A673 (cell line): ENCODE measurements at regions not wholly inside any gene's neighbourhood (a gene's known extent, or its start where the extent isn't known, plus 50 kb on each side); places are given as distances from the start of the nearest gene placed in this dataset.

ENCODE experiments used
- CTCF ChIP-seq: fragments of 300-800, 200-600 bp; sonication (generic); conservative IDR thresholded peaks from 2 replicates; pipeline ENCODE4 v1.5.1; 2017; ENCODE audit warnings: low read depth, mild to moderate bottlenecking, antibody characterized with exemption, low read length, moderate library complexity, mixed read lengths
- EZH2 ChIP-seq: fragments of 200-600 bp; sonication (generic); IDR thresholded peaks from 2 replicates; pipeline ENCODE4 v1.6.1; 2017; ENCODE audit warnings: borderline replicate concordance, low read depth, mild to moderate bottlenecking, mixed read lengths, antibody characterized with exemption, low read length; ENCODE audit not compliant: poor library complexity, severe bottlenecking

- TF ChIP-seq CTCF: no peak
- no peak for TF ChIP-seq EZH2
Observed at GRCh38 chr4:14528918-14529317, 473.4 kb upstream of the CPEB2 start.
